ENCODE measurements at regions not wholly inside any gene's neighbourhood (a gene's known extent, or its start where the extent isn't known, plus 50 kb on each side); places are given as distances from the start of the nearest gene placed in this dataset.
"Not testable (repeated sequence)": the region's sequence is repeated elsewhere in the genome, so short reads cannot be mapped to it uniquely, and the experiment has no call there.

GRCh38 chr22:48486558-48486957 is 1341.1 kb downstream of the BRD1 start:
- Mint-ChIP-seq H3K4me1 (no peaks in the 10 kb centered on the region), H3K27ac (no peak overlapping the region), H3K27me3 (peaks cover 15% of the 10 kb centered on the region), H3K36me3 (no peaks in the 10 kb centered on the region), H3K4me3 (no peak overlapping the region), H3K9me3 (peaks cover 1% of the 10 kb centered on the region)
- no peak for DNase-seq (ENCODE audit: low spot score in 2 of 2)
- no peak for ATAC-seq (ENCODE audit: low read depth)

GRCh38 chr22:48486134-48486532 is 1341.5 kb downstream of the BRD1 start:
- H3K9me3 Mint-ChIP-seq, result peaks cover 1% of the 10 kb centered on the region

DNA sequence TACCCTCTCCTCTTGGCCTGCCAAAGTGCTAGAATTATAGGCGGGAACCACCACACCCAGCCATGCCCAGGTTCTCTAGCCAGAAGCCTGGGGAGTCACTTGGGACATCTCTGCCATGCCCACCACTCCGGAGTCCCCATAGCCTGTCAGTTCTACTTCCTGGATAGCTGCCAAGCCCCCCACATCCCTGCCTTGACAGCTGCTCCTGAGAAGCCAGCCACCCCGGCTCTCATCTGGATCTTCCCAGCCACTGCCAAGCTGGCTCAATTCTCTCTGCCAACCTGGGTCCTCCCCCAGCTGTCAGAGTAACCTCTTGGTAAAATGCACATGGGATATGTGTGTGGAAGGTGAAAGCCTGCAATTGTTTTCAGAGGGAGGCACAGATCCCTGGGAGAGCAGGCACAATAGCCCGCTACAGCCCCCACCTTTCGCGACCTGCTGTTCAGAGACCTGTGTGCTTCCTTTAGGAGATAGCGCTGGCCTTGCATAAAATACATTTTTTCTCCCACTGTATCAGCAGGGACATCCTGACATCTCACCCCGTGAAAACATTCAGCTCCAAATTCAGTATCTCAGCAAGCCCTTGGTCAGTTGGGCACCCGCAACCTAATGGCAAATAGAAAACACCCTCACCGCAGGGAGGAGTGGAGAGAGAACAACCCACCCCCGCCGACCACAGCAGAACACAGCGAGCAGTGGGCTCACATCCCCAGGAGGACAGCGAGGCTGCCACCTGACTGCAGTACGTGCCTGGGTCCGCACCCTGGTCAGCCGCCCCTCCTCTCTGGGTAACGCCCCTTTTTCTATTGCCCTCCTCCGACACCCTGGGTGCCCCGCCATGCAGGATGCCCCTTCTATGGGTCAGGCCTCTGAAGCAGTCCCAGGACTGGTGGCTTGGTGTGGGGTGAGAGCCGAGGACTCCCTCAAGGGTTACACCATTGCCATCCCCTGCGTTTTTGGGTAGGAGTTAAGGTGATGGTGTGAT is 1342.2 kb downstream of the BRD1 start:
- H3K4me3 Mint-ChIP-seq, result no peak overlapping the region
- H3K36me3 Mint-ChIP-seq, result no peaks in the 10 kb centered on the region
- no peaks in the 10 kb centered on the region for H3K4me1 Mint-ChIP-seq
- no peak for ATAC-seq (ENCODE audit: low read depth)
- no peak overlapping the region for H3K27ac Mint-ChIP-seq
- H3K27me3 Mint-ChIP-seq, result peaks cover 14% of the 10 kb centered on the region
- H3K9me3 Mint-ChIP-seq, result peaks cover 1% of the 10 kb centered on the region
- no peak for DNase-seq (ENCODE audit: low spot score in 2 of 2)

More at GRCh38 chr22:48486134-48486532, 1341.5 kb downstream of the BRD1 start:
- DNase-seq (ENCODE audit: low spot score in 2 of 2), result no peak
- Mint-ChIP-seq H3K4me1 (no peaks in the 10 kb centered on the region), H3K36me3 (no peaks in the 10 kb centered on the region), H3K27ac (no peak overlapping the region), H3K27me3 (peaks cover 15% of the 10 kb centered on the region), H3K4me3 (no peak overlapping the region)
- ATAC-seq (ENCODE audit: low read depth), result no peak

GRCh38 chr22:48483764-48484528 is 1343.7 kb downstream of the BRD1 start:
- H3K4me1 Mint-ChIP-seq, result no peaks in the 10 kb centered on the region
- no peak for DNase-seq (ENCODE audit: low spot score in 2 of 2)

DNA sequence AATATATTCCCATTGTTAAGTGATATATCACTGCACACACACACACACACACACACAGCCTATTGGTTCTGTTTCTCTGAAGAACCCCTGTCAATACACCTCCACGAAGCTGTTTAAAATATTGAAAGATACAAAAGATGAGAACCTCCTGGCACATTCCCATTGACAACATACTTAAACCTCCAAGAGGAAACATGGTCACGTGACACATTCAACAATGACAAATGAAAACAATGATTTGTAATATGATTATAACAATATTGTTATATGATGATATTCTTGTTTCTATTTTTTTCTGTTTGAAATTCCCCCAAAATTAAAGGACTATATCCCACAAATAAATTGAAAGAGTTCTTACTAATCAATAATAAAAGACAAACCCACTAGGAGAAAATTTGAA is 1344.9 kb downstream of the BRD1 start:
- Mint-ChIP-seq H3K27ac (no peak overlapping the region), H3K36me3 (no peaks in the 10 kb centered on the region), H3K27me3 (peaks cover 5% of the 10 kb centered on the region), H3K9me3 (peaks cover 1% of the 10 kb centered on the region), H3K4me1 (no peaks in the 10 kb centered on the region), H3K4me3 (no peak overlapping the region)
- DNase-seq (ENCODE audit: low spot score in 2 of 2), result no peak
- no peak for ATAC-seq (ENCODE audit: low read depth)

More at GRCh38 chr22:48483764-48484528, 1343.7 kb downstream of the BRD1 start:
- Mint-ChIP-seq H3K27ac (no peak overlapping the region), H3K27me3 (peaks cover 14% of the 10 kb centered on the region), H3K4me3 (no peak overlapping the region), H3K36me3 (no peaks in the 10 kb centered on the region), H3K9me3 (peaks cover 1% of the 10 kb centered on the region)
- ATAC-seq (ENCODE audit: low read depth), result no peak

DNA sequence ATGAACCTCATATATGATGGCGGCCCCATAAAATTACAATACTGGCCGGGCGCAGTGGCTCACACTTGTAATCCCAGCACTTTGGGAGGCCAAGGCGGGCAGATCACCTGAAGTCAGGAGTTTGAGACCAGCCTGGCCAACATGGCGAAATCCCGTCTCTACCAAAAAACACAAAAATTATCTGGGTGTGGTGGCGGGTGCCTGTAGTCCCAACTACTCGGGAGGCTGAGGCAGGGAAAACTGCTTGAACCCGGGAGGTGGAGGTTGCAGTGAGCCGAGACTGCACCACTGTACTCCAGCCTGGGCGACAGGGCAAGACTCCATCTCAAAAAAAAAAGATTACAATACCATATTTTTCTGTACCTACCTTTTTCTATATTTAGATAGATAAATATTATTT is 1345.5 kb downstream of the BRD1 start:
- not testable (repeated sequence) for H3K9me3 Mint-ChIP-seq; H3K4me3 Mint-ChIP-seq; H3K4me1 Mint-ChIP-seq; H3K36me3 Mint-ChIP-seq; ATAC-seq (ENCODE audit: low read depth); H3K27ac Mint-ChIP-seq; DNase-seq (ENCODE audit: low spot score in 2 of 2); H3K27me3 Mint-ChIP-seq

GRCh38 chr22:48481748-48482147 is 1345.9 kb downstream of the BRD1 start:
- no peaks in the 10 kb centered on the region for H3K36me3 Mint-ChIP-seq
- no peak for ATAC-seq (ENCODE audit: low read depth)
- H3K9me3 Mint-ChIP-seq, result peaks cover 1% of the 10 kb centered on the region
- H3K27ac Mint-ChIP-seq, result no peak overlapping the region
- H3K4me1 Mint-ChIP-seq, result no peaks in the 10 kb centered on the region
- peaks cover 2% of the 10 kb centered on the region for H3K27me3 Mint-ChIP-seq
- H3K4me3 Mint-ChIP-seq, result no peak overlapping the region
- no peak for DNase-seq (ENCODE audit: low spot score in 2 of 2)

DNA sequence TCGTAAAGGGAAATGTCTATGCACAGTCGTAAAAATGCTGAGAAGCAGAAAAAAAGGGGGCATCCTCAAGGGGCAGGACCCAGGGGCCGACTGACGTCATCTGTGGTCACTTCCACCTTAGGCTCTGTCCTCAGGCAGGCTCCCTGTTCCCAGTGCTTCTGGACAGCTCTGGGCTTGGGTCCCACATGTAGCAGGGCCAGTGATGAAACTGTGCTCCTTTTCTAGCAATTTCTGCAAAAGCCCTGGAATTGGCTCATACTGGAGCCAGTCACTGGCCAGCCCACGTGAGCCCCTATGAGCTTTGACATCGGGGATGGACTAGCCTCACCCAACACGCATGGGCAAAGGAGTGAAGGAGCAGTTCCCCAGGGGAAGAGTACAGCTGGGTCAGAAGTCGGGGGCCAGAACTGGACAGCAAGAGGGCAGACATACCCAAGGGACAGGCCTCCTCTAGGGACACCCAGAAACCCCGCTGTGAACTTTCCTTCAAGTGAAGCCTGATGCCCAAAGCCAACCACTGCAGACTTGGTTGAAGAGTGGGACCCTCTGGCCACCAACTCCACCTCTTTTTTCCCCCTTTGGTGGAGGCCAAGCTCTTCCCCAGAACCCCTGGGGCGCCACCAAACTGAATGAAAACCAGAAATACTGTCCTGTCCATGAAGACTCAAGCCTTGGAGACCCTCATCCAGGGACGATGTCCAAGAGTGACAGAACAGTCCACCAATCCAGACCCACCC is 1349.0 kb downstream of the BRD1 start:
- Mint-ChIP-seq H3K27ac (no peak overlapping the region), H3K27me3 (peaks cover 11% of the 10 kb centered on the region), H3K36me3 (no peaks in the 10 kb centered on the region), H3K4me1 (no peaks in the 10 kb centered on the region), H3K9me3 (no peaks in the 10 kb centered on the region), H3K4me3 (no peak overlapping the region)
- no peak for DNase-seq (ENCODE audit: low spot score in 2 of 2)
- ATAC-seq (ENCODE audit: low read depth), result no peak

DNA sequence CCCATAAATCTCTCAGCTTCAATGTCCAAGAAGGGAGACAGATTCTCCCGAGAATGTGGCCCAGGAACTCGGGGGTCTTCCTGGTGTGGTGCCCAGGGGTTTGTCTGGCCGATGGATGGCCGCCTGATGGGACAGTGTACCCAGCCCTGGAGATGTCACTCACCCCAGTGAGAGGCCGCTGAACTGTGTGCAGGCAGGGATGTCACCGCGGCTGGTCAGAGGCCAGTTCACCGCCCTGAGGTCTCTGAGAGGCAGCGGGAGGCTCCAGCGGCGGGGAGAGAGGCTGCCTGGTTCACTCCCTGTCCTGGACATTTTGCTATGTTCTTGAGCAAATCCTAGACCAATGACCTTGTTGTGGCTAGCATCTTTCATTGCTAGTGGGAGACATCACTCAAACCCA is 1349.5 kb downstream of the BRD1 start:
- Mint-ChIP-seq H3K36me3 (no peaks in the 10 kb centered on the region), H3K27me3 (peaks cover 11% of the 10 kb centered on the region), H3K4me3 (no peak overlapping the region), H3K4me1 (no peaks in the 10 kb centered on the region), H3K9me3 (no peaks in the 10 kb centered on the region), H3K27ac (no peak overlapping the region)
- ATAC-seq (ENCODE audit: low read depth) (no peak), DNase-seq (ENCODE audit: low spot score in 2 of 2) (no peak)

- DNase-seq (ENCODE audit: low spot score in 2 of 2), result no peak
- Mint-ChIP-seq H3K27me3 (peaks cover 11% of the 10 kb centered on the region), H3K36me3 (no peaks in the 10 kb centered on the region), H3K4me3 (no peak overlapping the region), H3K9me3 (no peaks in the 10 kb centered on the region), H3K4me1 (no peaks in the 10 kb centered on the region), H3K27ac (no peak overlapping the region)
- ATAC-seq (ENCODE audit: low read depth), result no peak
Observed at GRCh38 chr22:48477031-48477721, 1350.5 kb downstream of the BRD1 start.

DNA sequence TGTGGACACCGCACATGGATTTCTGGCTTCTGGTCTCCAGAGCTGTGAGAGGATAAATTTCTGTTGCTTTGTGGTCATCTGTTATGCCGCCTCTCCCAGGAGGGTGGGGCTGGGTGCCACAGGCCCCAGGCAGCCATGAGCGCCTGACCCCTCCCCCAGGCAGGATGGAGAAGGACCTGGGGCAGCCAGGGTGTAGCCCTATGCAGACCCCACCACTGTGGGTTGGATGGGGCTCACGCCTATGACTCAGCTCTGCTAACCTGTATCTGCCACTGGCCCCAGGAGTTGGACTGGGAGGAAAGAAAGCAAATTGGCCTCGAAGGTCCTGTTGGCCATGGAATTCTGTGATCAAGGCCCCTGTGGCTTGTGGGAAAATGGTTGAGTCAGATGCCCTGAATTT is 1351.1 kb downstream of the BRD1 start:
- Mint-ChIP-seq H3K4me3 (no peak overlapping the region), H3K27me3 (peaks cover 11% of the 10 kb centered on the region), H3K9me3 (no peaks in the 10 kb centered on the region), H3K27ac (no peak overlapping the region), H3K4me1 (no peaks in the 10 kb centered on the region), H3K36me3 (no peaks in the 10 kb centered on the region)
- ATAC-seq (ENCODE audit: low read depth) (no peak), DNase-seq (ENCODE audit: low spot score in 2 of 2) (no peak)

- Mint-ChIP-seq H3K4me3 (no peak overlapping the region), H3K27ac (no peak overlapping the region), H3K9me3 (no peaks in the 10 kb centered on the region), H3K4me1 (no peaks in the 10 kb centered on the region), H3K27me3 (peaks cover 11% of the 10 kb centered on the region), H3K36me3 (no peaks in the 10 kb centered on the region)
- DNase-seq (ENCODE audit: low spot score in 2 of 2), result no peak
- ATAC-seq (ENCODE audit: low read depth), result no peak
Observed at GRCh38 chr22:48475661-48476345, 1351.9 kb downstream of the BRD1 start.

GRCh38 chr22:48474881-48475280 is 1352.8 kb downstream of the BRD1 start:
- H3K27ac Mint-ChIP-seq, result no peak overlapping the region
- ATAC-seq (ENCODE audit: low read depth) (no peak), DNase-seq (ENCODE audit: low spot score in 2 of 2) (no peak)
- H3K4me3 Mint-ChIP-seq, result no peak overlapping the region
- no peaks in the 10 kb centered on the region for H3K4me1 Mint-ChIP-seq
- no peaks in the 10 kb centered on the region for H3K36me3 Mint-ChIP-seq
- no peaks in the 10 kb centered on the region for H3K9me3 Mint-ChIP-seq
- H3K27me3 Mint-ChIP-seq, result peaks cover 11% of the 10 kb centered on the region
